ENCODE measurements at regions not wholly inside any gene's neighbourhood (a gene's known extent, or its start where the extent isn't known, plus 50 kb on each side); places are given as distances from the start of the nearest gene placed in this dataset.

GRCh38 chr1:73627723-73628122 lies 570.3 kb downstream of the LRRIQ3 start:
- intact Hi-C loops (cut with DNase I): no loop called here
- H3K36me3 ChIP-seq: no peaks in the 10 kb centered on the region
- H3K4me3 ChIP-seq: no peak overlapping the region
- no peak overlapping the region for H3K27ac ChIP-seq
- H3K9me3 ChIP-seq: no peaks in the 10 kb centered on the region
- no peak for DNase-seq
- TF ChIP-seq CTCF (IDR thresholded peaks at IDR 0.05): no peak
- no peak for TF ChIP-seq POLR2AphosphoS5 (IDR thresholded peaks at IDR 0.05)
- no peak for TF ChIP-seq POLR2A (IDR thresholded peaks at IDR 0.05)
- TF ChIP-seq EP300 (IDR thresholded peaks at IDR 0.05): no peak
- no peaks in the 10 kb centered on the region for H3K27me3 ChIP-seq
- peaks cover 0 to 5% (median 0%) of the 10 kb centered on the region in 4 donors for H3K4me1 ChIP-seq

- Histone ChIP-seq H3K27ac (no peak overlapping the region), H3K27me3 (no peaks in the 10 kb centered on the region), H3K4me1 (peaks cover 0 to 5% (median 0%) of the 10 kb centered on the region in 4 donors), H3K4me3 (no peak overlapping the region), H3K9me3 (no peaks in the 10 kb centered on the region), H3K36me3 (no peaks in the 10 kb centered on the region)
- WGBS, 2 donors: 72 to 95% methylated on average over 1 of the region's 1 CpG
- no peak for DNase-seq
- intact Hi-C loops (cut with DNase I): no loop called here
- no peak for TF ChIP-seq CTCF (IDR thresholded peaks at IDR 0.05)
- TF ChIP-seq POLR2A (IDR thresholded peaks at IDR 0.05): no peak
- no peak for TF ChIP-seq POLR2AphosphoS5 (IDR thresholded peaks at IDR 0.05)
- TF ChIP-seq EP300 (IDR thresholded peaks at IDR 0.05): no peak
These were observed 571.6 kb downstream of the LRRIQ3 start for GRCh38 chr1:73626326-73626725.

GRCh38 chr1:73623946-73624345 lies 574.0 kb downstream of the LRRIQ3 start:
- H3K4me3 ChIP-seq: no peak overlapping the region
- no peak overlapping the region for H3K27ac ChIP-seq
- no peak for DNase-seq
- no peaks in the 10 kb centered on the region for H3K27me3 ChIP-seq
- no peak for TF ChIP-seq POLR2AphosphoS5 (IDR thresholded peaks at IDR 0.05)
- TF ChIP-seq EP300 (IDR thresholded peaks at IDR 0.05): no peak
- TF ChIP-seq POLR2A (IDR thresholded peaks at IDR 0.05): no peak
- TF ChIP-seq CTCF (IDR thresholded peaks at IDR 0.05): no peak
- 70 to 78% methylated on average over 1 of the region's 1 CpG for WGBS, 2 donors
- H3K4me1 ChIP-seq: peaks cover 0 to 5% (median 0%) of the 10 kb centered on the region in 4 donors
- intact Hi-C loops (cut with DNase I): no loop called here
- no peaks in the 10 kb centered on the region for H3K36me3 ChIP-seq
- no peaks in the 10 kb centered on the region for H3K9me3 ChIP-seq

GRCh38 chr1:73617145-73617544 lies 580.8 kb downstream of the LRRIQ3 start:
- Histone ChIP-seq H3K27me3 (no peaks in the 10 kb centered on the region), H3K36me3 (no peaks in the 10 kb centered on the region), H3K4me1 (no peaks in the 10 kb centered on the region), H3K9me3 (no peaks in the 10 kb centered on the region), H3K4me3 (no peak overlapping the region), H3K27ac (no peak overlapping the region)
- no peak for DNase-seq
- TF ChIP-seq EP300 (IDR thresholded peaks at IDR 0.05) (no peak), CTCF (IDR thresholded peaks at IDR 0.05) (no peak), POLR2AphosphoS5 (IDR thresholded peaks at IDR 0.05) (no peak), POLR2A (IDR thresholded peaks at IDR 0.05) (no peak)
- intact Hi-C loops (cut with DNase I): no loop called here
- WGBS, 2 donors: 69 to 82% methylated on average over 4 of the region's 4 CpGs

GRCh38 chr1:73611681-73612080 lies 586.3 kb downstream of the LRRIQ3 start:
- H3K27me3 ChIP-seq: no peaks in the 10 kb centered on the region
- H3K4me3 ChIP-seq: no peak overlapping the region
- H3K9me3 ChIP-seq: no peaks in the 10 kb centered on the region
- H3K4me1 ChIP-seq: no peaks in the 10 kb centered on the region
- H3K36me3 ChIP-seq: no peaks in the 10 kb centered on the region
- intact Hi-C loops (cut with DNase I): no loop called here
- TF ChIP-seq POLR2A (IDR thresholded peaks at IDR 0.05): no peak
- TF ChIP-seq POLR2AphosphoS5 (IDR thresholded peaks at IDR 0.05): no peak
- no peak for TF ChIP-seq EP300 (IDR thresholded peaks at IDR 0.05)
- no peak for TF ChIP-seq CTCF (IDR thresholded peaks at IDR 0.05)
- no peak for DNase-seq
- H3K27ac ChIP-seq: no peak overlapping the region

Data from sigmoid colon (tissue), 6 donors.